GM12874 (cell line): ENCODE measurements at regions not wholly inside any gene's neighbourhood (a gene's known extent, or its start where the extent isn't known, plus 50 kb on each side); places are given as distances from the start of the nearest gene placed in this dataset.

Experiments used
- CTCF ChIP-seq: IDR thresholded peaks from 2 replicates; pipeline ENCODE4 v1.5.1; 2011; ENCODE audit warnings: low read depth, mild to moderate bottlenecking, control low read depth, low read length, moderate library complexity; ENCODE audit not compliant: insufficient read depth

- TF ChIP-seq CTCF = no peak
These were observed 51.0 kb upstream of the LIFR start for GRCh38 chr5:38607396-38607795.

- TF ChIP-seq CTCF = no peak
These were observed 51.6 kb upstream of the LIFR start for GRCh38 chr5:38607930-38608564.

- TF ChIP-seq CTCF = no peak
These were observed 52.4 kb upstream of the LIFR start for GRCh38 chr5:38608874-38609273.

DNA sequence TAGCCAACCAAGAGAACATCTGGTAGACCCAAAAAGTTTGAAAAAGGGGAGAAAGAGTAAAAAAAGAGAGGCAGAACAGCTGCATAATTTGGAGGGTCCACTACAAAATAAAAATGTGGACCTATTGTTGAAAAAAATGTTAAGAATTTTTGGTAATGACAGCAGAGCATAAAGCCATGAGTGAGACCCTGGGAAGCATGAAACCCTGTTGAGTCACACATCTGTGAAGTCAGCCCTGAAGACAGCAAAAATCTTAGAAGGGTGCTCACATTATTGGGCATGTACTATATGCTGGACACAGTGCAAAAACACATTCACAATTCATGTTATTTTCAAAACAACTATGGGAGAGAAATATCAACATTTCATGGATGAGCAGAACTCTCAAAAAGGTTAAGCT lies 56.4 kb upstream of the LIFR start:
- no peak for TF ChIP-seq CTCF

- no peak for TF ChIP-seq CTCF
These were observed 57.0 kb upstream of the LIFR start for GRCh38 chr5:38613490-38613889.

- no peak for TF ChIP-seq CTCF
These were observed 57.8 kb upstream of the LIFR start for GRCh38 chr5:38613992-38614836.

DNA sequence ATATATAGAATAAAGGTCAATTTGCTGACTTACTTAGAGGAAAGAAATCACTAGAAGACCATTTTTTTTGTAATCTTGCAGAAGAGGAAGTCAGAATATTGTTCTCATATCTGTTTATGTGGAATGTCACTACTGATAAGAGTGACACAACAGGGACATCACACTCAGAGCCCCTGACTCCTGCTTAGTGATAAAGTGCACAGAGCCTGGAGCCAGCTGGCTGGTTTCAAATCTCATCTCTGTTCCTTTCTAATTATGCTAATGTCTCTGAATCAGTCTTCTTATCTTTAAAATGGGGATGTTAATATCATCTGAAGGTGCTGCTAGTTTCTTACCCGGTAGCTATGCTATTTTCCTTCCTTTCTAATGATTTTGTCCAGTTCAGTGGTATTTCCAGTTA lies 58.6 kb upstream of the LIFR start:
- TF ChIP-seq CTCF = no peak
